HEK293 (cell line): ENCODE measurements at regions not wholly inside any gene's neighbourhood (a gene's known extent, or its start where the extent isn't known, plus 50 kb on each side); places are given as distances from the start of the nearest gene placed in this dataset.

ENCODE experiments used
- CTCF ChIA-PET: fragments of 350-600 bp; formaldehyde crosslinking; extraction: SDS; loops from one replicate; lab custom pipeline; 2021; ENCODE audit warnings: antibody characterized with exemption; lab: Yijun Ruan, JAX
- POLR2A ChIA-PET: fragments of 300-600 bp; formaldehyde crosslinking; extraction: SDS; loops from one replicate; lab custom pipeline; 2020; ENCODE audit warnings: antibody characterized with exemption, inconsistent platforms; lab: Yijun Ruan, JAX
- H3K27ac ChIP-seq: fragments of 200-500 bp; sonication (Bioruptor generic); 2 replicates; pipeline ENCODE4 v1.5.1; 2014; ENCODE audit warnings: low read depth, low read length, control low read depth, inconsistent platforms; ENCODE audit errors: extremely low read depth
- H3K36me3 ChIP-seq, 2 experiments: fragments of 200-500 bp in 1 of 2; sonication (Bioruptor generic) in 1 of 2; 1 replicate in 1 of 2; 2 replicates in 1 of 2; pipeline ENCODE4 v1.5.1; 2014 to 2017; ENCODE audit warnings: inconsistent platforms in 2 of 2, low read length in 2 of 2; ENCODE audit not compliant: control insufficient read depth in 2 of 2, insufficient read depth in 1 of 2
- H3K4me1 ChIP-seq: fragments of 200-500 bp; sonication (Bioruptor generic); 2 replicates; pipeline ENCODE4 v1.5.1; 2014; ENCODE audit warnings: mild to moderate bottlenecking, low read length, inconsistent platforms; ENCODE audit not compliant: control insufficient read depth, insufficient read depth
- H3K4me3 ChIP-seq: 2 replicates; pipeline ENCODE4 v1.5.1; 2011; ENCODE audit warnings: low read depth, mild to moderate bottlenecking, control low read depth, low read length, moderate library complexity
- H3K9me3 ChIP-seq: fragments of 200-500 bp; sonication (Bioruptor generic); 2 replicates; pipeline ENCODE4 v1.5.1; 2014; ENCODE audit warnings: low read depth, low read length, inconsistent platforms; ENCODE audit not compliant: control insufficient read depth, insufficient read depth
- EGR2 ChIP-seq: fragments of 450-650 bp; formaldehyde crosslinking; IDR thresholded peaks from 2 replicates; pipeline ENCODE4 v1.5.1; 2016; ENCODE audit warnings: low read depth, missing biosample characterization, missing genetic modification characterization
- HOXD13 ChIP-seq: sonication (generic); formaldehyde crosslinking; IDR thresholded peaks from 2 replicates; pipeline ENCODE4 v1.8.0; 2022; ENCODE audit warnings: missing genetic modification reagents, borderline replicate concordance
- REPIN1 ChIP-seq: fragments of 450-650 bp; formaldehyde crosslinking; IDR thresholded peaks from 2 replicates; pipeline ENCODE4 v1.5.1; 2017; ENCODE audit warnings: missing biosample characterization, missing genetic modification characterization, low read depth
- SCRT2 ChIP-seq: fragments of 450-650 bp; formaldehyde crosslinking; IDR thresholded peaks from 2 replicates; pipeline ENCODE4 v1.5.1; 2016; ENCODE audit warnings: missing biosample characterization, missing genetic modification characterization
- SP2 ChIP-seq: fragments of 450-650 bp; formaldehyde crosslinking; IDR thresholded peaks from 2 replicates; pipeline ENCODE4 v1.5.1; 2016; ENCODE audit warnings: missing biosample characterization, missing genetic modification characterization
- ZBTB20 ChIP-seq: fragments of 450-650 bp; formaldehyde crosslinking; IDR thresholded peaks from 2 replicates; pipeline ENCODE4 v1.5.1; 2016; ENCODE audit warnings: missing biosample characterization, missing genetic modification characterization
- ZNF121 ChIP-seq: fragments of 450-650 bp; formaldehyde crosslinking; IDR thresholded peaks from 2 replicates; pipeline ENCODE4 v1.5.1; 2016; ENCODE audit warnings: missing biosample characterization, missing genetic modification characterization
- ZNF341 ChIP-seq: fragments of 450-650 bp; formaldehyde crosslinking; IDR thresholded peaks from 2 replicates; pipeline ENCODE4; 2016; ENCODE audit warnings: low read depth, missing biosample characterization, missing genetic modification characterization
- ZNF37A ChIP-seq: fragments of 450-650 bp; IDR thresholded peaks from 2 replicates; pipeline ENCODE4 v1.5.1; 2018; ENCODE audit warnings: missing biosample characterization, missing genetic modification characterization
- ZNF416 ChIP-seq: fragments of 450-650 bp; formaldehyde crosslinking; IDR thresholded peaks from 2 replicates; pipeline ENCODE4 v1.5.1; 2016; ENCODE audit warnings: missing biosample characterization, missing genetic modification characterization
- ZNF501 ChIP-seq: fragments of 450-650 bp; formaldehyde crosslinking; IDR thresholded peaks from 2 replicates; pipeline ENCODE4 v1.5.1; 2016; ENCODE audit warnings: missing biosample characterization, missing genetic modification characterization
- ZNF629 ChIP-seq: fragments of 450-650 bp; formaldehyde crosslinking; IDR thresholded peaks from 2 replicates; pipeline ENCODE4 v1.5.1; 2017; ENCODE audit warnings: missing biosample characterization, missing genetic modification characterization
- ZNF654 ChIP-seq: fragments of 450-650 bp; formaldehyde crosslinking; IDR thresholded peaks from 2 replicates; pipeline ENCODE4 v1.5.1; 2016; ENCODE audit warnings: low read depth, missing biosample characterization, missing genetic modification characterization
- ZNF791 ChIP-seq: fragments of 450-650 bp; formaldehyde crosslinking; IDR thresholded peaks from 2 replicates; pipeline ENCODE4 v1.5.1; 2016; ENCODE audit warnings: missing biosample characterization, missing genetic modification characterization
- TF ChIP-seq, protein P1 (sequence below): fragments of 450-650 bp; formaldehyde crosslinking; IDR thresholded peaks from 2 replicates; pipeline ENCODE4 v1.5.1; 2016; ENCODE audit warnings: missing biosample characterization, missing genetic modification characterization
- TF ChIP-seq, protein P2 (sequence below): fragments of 450-650 bp; formaldehyde crosslinking; IDR thresholded peaks from 2 replicates; pipeline ENCODE4 v1.5.1; 2017; ENCODE audit warnings: missing biosample characterization, mild to moderate bottlenecking, missing genetic modification characterization, moderate library complexity
- TF ChIP-seq, protein P3 (sequence below): fragments of 450-650 bp; formaldehyde crosslinking; IDR thresholded peaks from 2 replicates; pipeline ENCODE4 v1.5.1; 2016; ENCODE audit warnings: missing biosample characterization, missing genetic modification characterization
- TF ChIP-seq, protein P4 (sequence below): fragments of 450-650 bp; formaldehyde crosslinking; IDR thresholded peaks from 2 replicates; pipeline ENCODE4 v1.5.1; 2016; ENCODE audit warnings: missing biosample characterization, missing genetic modification characterization

DNA sequence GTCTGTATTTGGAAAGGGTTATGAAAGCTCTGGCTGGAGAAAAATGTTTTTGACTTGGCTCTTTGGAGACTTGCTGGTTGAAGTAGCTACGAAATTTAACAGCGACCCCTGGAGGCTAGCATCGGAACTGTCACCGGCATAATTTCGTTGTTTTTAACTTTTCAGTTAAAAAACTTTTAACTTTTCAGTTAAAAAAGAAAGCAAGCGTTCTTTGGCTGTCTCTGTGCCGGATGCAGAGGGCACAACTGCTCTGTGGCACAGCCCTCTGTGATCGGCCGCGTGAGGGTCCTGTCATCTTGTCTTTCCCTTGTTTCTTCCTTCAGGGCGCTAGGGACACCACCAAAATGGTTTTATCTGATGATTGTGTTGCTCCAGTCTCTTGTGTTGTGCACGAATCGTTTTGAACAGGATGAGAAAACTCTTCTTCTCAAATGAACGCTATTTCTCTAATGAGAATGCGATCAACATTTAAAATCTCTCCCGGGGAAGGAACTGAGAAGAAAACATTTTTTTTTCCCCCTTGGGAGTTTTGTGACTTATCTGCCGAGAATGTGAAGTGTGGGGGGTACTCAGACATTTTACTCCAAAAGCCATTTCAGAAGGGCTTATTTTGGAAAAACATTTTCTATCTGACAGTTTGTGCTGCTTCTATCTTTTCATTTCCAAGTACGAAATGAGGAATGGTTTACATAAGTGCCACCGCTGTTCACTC lies 57.1 kb downstream of the ADCYAP1 start:
- ChIA-PET POLR2A (no interaction called here), CTCF (interaction anchor here (0.5 to 2.0 kb wide), 50 partner anchors 8 to 1231 kb away, joined by 3 to 18 read pairs (median 4); partner anchors contain the start of gene ADCYAP1)
- no peak overlapping the region for H3K27ac ChIP-seq
- TF ChIP-seq, protein P1, sequence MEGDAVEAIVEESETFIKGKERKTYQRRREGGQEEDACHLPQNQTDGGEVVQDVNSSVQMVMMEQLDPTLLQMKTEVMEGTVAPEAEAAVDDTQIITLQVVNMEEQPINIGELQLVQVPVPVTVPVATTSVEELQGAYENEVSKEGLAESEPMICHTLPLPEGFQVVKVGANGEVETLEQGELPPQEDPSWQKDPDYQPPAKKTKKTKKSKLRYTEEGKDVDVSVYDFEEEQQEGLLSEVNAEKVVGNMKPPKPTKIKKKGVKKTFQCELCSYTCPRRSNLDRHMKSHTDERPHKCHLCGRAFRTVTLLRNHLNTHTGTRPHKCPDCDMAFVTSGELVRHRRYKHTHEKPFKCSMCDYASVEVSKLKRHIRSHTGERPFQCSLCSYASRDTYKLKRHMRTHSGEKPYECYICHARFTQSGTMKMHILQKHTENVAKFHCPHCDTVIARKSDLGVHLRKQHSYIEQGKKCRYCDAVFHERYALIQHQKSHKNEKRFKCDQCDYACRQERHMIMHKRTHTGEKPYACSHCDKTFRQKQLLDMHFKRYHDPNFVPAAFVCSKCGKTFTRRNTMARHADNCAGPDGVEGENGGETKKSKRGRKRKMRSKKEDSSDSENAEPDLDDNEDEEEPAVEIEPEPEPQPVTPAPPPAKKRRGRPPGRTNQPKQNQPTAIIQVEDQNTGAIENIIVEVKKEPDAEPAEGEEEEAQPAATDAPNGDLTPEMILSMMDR (tag by site-specific recombination), result peak; percentile 51
- TF ChIP-seq REPIN1 (no peak), ZNF654 (tag by site-specific recombination) (peak; percentile 21; the same call in 1 of the 2 replicates)
- TF ChIP-seq, all 188 proteins: peak for 2
- no peaks in the 10 kb centered on the region for H3K36me3 ChIP-seq
- no peaks in the 10 kb centered on the region for H3K9me3 ChIP-seq
- H3K4me3 ChIP-seq, result no peak overlapping the region; the same call in 1 of the 2 replicates
- H3K4me1 ChIP-seq, result no peaks in the 10 kb centered on the region

DNA sequence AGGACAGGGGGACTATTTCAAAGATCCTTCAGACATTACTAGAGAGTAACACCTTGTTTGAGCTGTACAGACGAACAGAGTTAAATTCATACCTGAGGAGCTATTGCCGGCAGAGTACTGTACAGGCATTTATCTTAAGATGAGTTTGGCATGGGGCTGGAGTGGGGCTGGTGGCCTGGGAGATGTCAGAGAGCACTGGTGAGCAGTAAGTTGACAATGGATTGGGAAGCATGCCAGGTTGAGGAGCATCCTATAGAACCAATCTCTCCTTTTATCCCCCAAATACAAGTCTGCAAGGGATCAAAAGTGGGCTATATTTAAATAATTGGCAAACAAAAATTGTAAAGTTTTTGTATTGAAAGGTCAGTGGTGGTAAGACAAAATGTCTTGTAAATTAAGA lies 58.6 kb downstream of the ADCYAP1 start:
- H3K27ac ChIP-seq, result no peak overlapping the region
- CTCF ChIA-PET, result interaction anchor here (0.6 to 2.5 kb wide), 3 partner anchors 98 to 251 kb away, joined by 3 to 12 read pairs (median 3); partner anchors contain the start of gene ENOSF1
- TF ChIP-seq, protein P2, sequence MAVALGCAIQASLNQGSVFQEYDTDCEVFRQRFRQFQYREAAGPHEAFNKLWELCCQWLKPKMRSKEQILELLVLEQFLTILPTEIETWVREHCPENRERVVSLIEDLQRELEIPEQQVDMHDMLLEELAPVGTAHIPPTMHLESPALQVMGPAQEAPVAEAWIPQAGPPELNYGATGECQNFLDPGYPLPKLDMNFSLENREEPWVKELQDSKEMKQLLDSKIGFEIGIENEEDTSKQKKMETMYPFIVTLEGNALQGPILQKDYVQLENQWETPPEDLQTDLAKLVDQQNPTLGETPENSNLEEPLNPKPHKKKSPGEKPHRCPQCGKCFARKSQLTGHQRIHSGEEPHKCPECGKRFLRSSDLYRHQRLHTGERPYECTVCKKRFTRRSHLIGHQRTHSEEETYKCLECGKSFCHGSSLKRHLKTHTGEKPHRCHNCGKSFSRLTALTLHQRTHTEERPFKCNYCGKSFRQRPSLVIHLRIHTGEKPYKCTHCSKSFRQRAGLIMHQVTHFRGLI (tag by site-specific recombination), result no peak
- TF ChIP-seq ZNF416 (no peak), SCRT2 (tag by site-specific recombination) (no peak), ZNF501 (no peak), ZBTB20 (tag by site-specific recombination) (no peak), ZNF791 (tag by site-specific recombination) (no peak), SP2 (tag by site-specific recombination) (no peak), ZNF37A (tag by site-specific recombination) (no peak), EGR2 (tag by site-specific recombination) (no peak), HOXD13 (no peak), ZNF341 (no peak), ZNF121 (tag by site-specific recombination) (no peak), ZNF629 (no peak)
- TF ChIP-seq, protein P3, sequence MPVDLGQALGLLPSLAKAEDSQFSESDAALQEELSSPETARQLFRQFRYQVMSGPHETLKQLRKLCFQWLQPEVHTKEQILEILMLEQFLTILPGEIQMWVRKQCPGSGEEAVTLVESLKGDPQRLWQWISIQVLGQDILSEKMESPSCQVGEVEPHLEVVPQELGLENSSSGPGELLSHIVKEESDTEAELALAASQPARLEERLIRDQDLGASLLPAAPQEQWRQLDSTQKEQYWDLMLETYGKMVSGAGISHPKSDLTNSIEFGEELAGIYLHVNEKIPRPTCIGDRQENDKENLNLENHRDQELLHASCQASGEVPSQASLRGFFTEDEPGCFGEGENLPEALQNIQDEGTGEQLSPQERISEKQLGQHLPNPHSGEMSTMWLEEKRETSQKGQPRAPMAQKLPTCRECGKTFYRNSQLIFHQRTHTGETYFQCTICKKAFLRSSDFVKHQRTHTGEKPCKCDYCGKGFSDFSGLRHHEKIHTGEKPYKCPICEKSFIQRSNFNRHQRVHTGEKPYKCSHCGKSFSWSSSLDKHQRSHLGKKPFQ, result no peak
- TF ChIP-seq, protein P4, sequence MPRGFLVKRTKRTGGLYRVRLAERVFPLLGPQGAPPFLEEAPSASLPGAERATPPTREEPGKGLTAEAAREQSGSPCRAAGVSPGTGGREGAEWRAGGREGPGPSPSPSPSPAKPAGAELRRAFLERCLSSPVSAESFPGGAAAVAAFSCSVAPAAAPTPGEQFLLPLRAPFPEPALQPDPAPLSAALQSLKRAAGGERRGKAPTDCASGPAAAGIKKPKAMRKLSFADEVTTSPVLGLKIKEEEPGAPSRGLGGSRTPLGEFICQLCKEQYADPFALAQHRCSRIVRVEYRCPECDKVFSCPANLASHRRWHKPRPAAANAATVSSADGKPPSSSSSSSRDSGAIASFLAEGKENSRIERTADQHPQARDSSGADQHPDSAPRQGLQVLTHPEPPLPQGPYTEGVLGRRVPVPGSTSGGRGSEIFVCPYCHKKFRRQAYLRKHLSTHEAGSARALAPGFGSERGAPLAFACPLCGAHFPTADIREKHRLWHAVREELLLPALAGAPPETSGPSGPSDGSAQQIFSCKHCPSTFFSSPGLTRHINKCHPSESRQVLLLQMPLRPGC (tag by site-specific recombination), result no peak
- TF ChIP-seq, all 188 proteins: peak for 0
- H3K9me3 ChIP-seq, result no peaks in the 10 kb centered on the region
- POLR2A ChIA-PET, result no interaction called here
- H3K36me3 ChIP-seq, result no peaks in the 10 kb centered on the region
- H3K4me3 ChIP-seq, result no peak overlapping the region
- no peaks in the 10 kb centered on the region for H3K4me1 ChIP-seq
